ENCODE measurements at regions not wholly inside any gene's neighbourhood (a gene's known extent, or its start where the extent isn't known, plus 50 kb on each side); places are given as distances from the start of the nearest gene placed in this dataset.

- no TSS peak for BruUV-seq (replicated peaks)
- CTCF ChIA-PET, result no interaction called here
These were observed 70.6 kb upstream of the MEDAG start for GRCh38 chr13:30835442-30835841.

More at GRCh38 chr13:30835442-30835841, 70.6 kb upstream of the MEDAG start:
- peak; percentile 92 for ATAC-seq (ENCODE audit: low read depth)
- intact Hi-C loops (cut with micrococcal nuclease), result no loop called here
- Histone ChIP-seq H2AFZ (replicated peaks; ENCODE audit: low read length, poor library complexity) (peak overlapping the region; percentile 27), H2BK5ac (ENCODE audit: low read depth, low read length, poor library complexity, severe bottlenecking) (no peak overlapping the region), H3K4me1 (ENCODE audit: control insufficient read depth, insufficient read depth, low read length) (peaks cover 9% of the 10 kb centered on the region), H3K4me3 (ENCODE audit: insufficient read depth, low read depth, low read length) (no peak overlapping the region), H4K8ac (ENCODE audit: low read depth in 2 of 2, low read length in 2 of 2) (no peak overlapping the region; a peak in 1 of 4 replicates), H2BK120ac (ENCODE audit: low read depth, low read length) (no peak overlapping the region; the same call in 1 of the 2 replicates), H3K36me3 (ENCODE audit: control insufficient read depth, insufficient read depth, low read length) (no peaks in the 10 kb centered on the region), H3K27me3 (ENCODE audit: control insufficient read depth, insufficient read depth, low read length) (no peaks in the 10 kb centered on the region), H2AK5ac (ENCODE audit: low read depth, low read length) (no peak overlapping the region), H2BK20ac (ENCODE audit: low read depth, low read length) (peak overlapping the region; percentile 14; the same call in 1 of the 2 replicates), H3K18ac (ENCODE audit: low read depth, low read length) (no peak overlapping the region), H2BK15ac (ENCODE audit: low read depth, low read length) (no peak overlapping the region), H3K9me3 (ENCODE audit: control insufficient read depth, insufficient read depth, low read length) (no peaks in the 10 kb centered on the region), H4K20me1 (ENCODE audit: insufficient read depth, low read length) (no peaks in the 10 kb centered on the region), H3K14ac (replicated peaks; ENCODE audit: low read depth, low read length) (peak overlapping the region; percentile 55), H3K4ac (ENCODE audit: low read depth, low read length) (no peak overlapping the region; the same call in 1 of the 2 replicates), H2AK9ac (replicated peaks; ENCODE audit: low read depth, low read length, poor library complexity) (peak overlapping the region; percentile 56), H3K56ac (ENCODE audit: extremely low read depth, insufficient read depth, low read length) (no peak overlapping the region), H3K79me1 (ENCODE audit: low read depth in 1 of 2, low read length in 2 of 2) (no peaks in the 10 kb centered on the region), H4K91ac (ENCODE audit: insufficient read depth, low read depth, low read length) (peak overlapping the region; percentile 18; the same call in 1 of the 2 replicates), H3K4me2 (ENCODE audit: low read depth, low read length) (no peak overlapping the region), H4K5ac (ENCODE audit: low read depth, low read length) (no peak overlapping the region; the same call in 1 of the 2 replicates), H3K9me1 (ENCODE audit: insufficient read depth, low read length) (peaks cover 4% of the 10 kb centered on the region; the same call in 1 of the 2 replicates), H3K23ac (ENCODE audit: low read depth, low read length) (no peak overlapping the region; the same call in 1 of the 2 replicates), H3K27ac (ENCODE audit: insufficient read depth, low read length) (no peak overlapping the region), H3K9ac (ENCODE audit: low read depth, low read length) (no peak overlapping the region)
- dilution Hi-C loops (cut with HindIII; ENCODE audit: low sequenced_read_pairs, unreplicated experiment), result no loop called here
- WGBS, 2 experiments (ENCODE audit: extremely low coverage in 2 of 2, insufficient read length in 1 of 2), result no CpG with 5 or more reads among the region's 9 CpGs
- in situ Hi-C loops (cut with MboI; ENCODE audit: low sequenced_read_pairs), result no loop called here
- TF ChIP-seq FOS (IDR thresholded peaks at IDR 0.05; ENCODE audit: low read depth, low read length) (no peak), MAFK (IDR thresholded peaks at IDR 0.05; ENCODE audit: low read depth, low read length) (no peak), RAD21 (IDR thresholded peaks at IDR 0.05; ENCODE audit: low read length) (no peak), MAZ (IDR thresholded peaks at IDR 0.05; ENCODE audit: borderline replicate concordance, low read depth, low read length) (no peak), RFX5 (IDR thresholded peaks at IDR 0.05; ENCODE audit: low read depth, low read length) (no peak), CEBPB (IDR thresholded peaks at IDR 0.05; ENCODE audit: low read depth, low read length) (no peak)
- POLR2A ChIA-PET (ENCODE audit: unreplicated experiment), result no interaction called here
- DNase-seq, result peak; percentile 82
